ENCODE measurements at regions not wholly inside any gene's neighbourhood (a gene's known extent, or its start where the extent isn't known, plus 50 kb on each side); places are given as distances from the start of the nearest gene placed in this dataset.
"Not testable (repeated sequence)": the region's sequence is repeated elsewhere in the genome, so short reads cannot be mapped to it uniquely, and the experiment has no call there.

DNA sequence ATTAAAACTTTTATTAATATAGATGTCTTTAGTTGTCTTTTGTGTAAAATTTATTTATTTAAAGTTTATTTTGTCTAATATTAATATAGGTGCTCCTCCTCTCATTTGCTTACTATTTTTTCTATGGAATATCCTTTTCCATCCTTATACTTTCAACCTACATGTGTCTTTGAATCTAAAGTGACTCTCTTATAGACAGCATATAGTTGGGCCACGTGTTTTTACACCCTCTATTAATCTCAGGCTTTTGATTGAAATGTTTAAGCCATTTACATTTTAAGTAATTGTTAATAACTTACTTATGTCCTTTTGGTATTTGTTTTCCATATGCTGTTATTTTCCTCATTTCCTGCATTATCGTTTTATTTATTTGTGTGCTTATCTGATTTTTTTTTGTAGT is 74.4 kb upstream of the LRFN5 start:
- H3K9me3 Mint-ChIP-seq, result no peaks in the 10 kb centered on the region
- Histone ChIP-seq H3K27me3 (ENCODE audit: control insufficient read depth in 2 of 2, insufficient read depth in 2 of 2, low read length in 2 of 2) (no peaks in the 10 kb centered on the region), H3K79me2 (ENCODE audit: insufficient read depth, low read length) (no peaks in the 10 kb centered on the region), H3K4me2 (replicated peaks; ENCODE audit: extremely low read depth, low read length, poor library complexity, severe bottlenecking) (no peak overlapping the region), H3K27ac (ENCODE audit: low read depth in 1 of 2, low read length in 2 of 2) (no peak overlapping the region), H3K4me3 (replicated peaks in 1 of 3; ENCODE audit: low read depth in 2 of 3, low read length in 3 of 3) (no peak overlapping the region), H3K9ac (ENCODE audit: insufficient read depth, low read length, poor library complexity, severe bottlenecking) (no peak overlapping the region), H2AFZ (ENCODE audit: insufficient read depth, low read depth, low read length, poor library complexity, severe bottlenecking) (no peak overlapping the region), H3K36me3 (replicated peaks in 1 of 2; ENCODE audit: control insufficient read depth in 1 of 2, insufficient read depth in 2 of 2, low read length in 2 of 2) (no peaks in the 10 kb centered on the region), H3K4me1 (ENCODE audit: control insufficient read depth in 1 of 2, insufficient read depth in 2 of 2, low read length in 2 of 2) (no peaks in the 10 kb centered on the region), H4K20me1 (ENCODE audit: insufficient read depth, low read length) (no peaks in the 10 kb centered on the region), H3K9me3 (replicated peaks in 1 of 2; ENCODE audit: control insufficient read depth in 1 of 2, insufficient read depth in 1 of 2, low read length in 2 of 2) (no peaks in the 10 kb centered on the region)
- no peaks in the 10 kb centered on the region for H3K36me3 Mint-ChIP-seq
- TF ChIP-seq, protein P1, sequence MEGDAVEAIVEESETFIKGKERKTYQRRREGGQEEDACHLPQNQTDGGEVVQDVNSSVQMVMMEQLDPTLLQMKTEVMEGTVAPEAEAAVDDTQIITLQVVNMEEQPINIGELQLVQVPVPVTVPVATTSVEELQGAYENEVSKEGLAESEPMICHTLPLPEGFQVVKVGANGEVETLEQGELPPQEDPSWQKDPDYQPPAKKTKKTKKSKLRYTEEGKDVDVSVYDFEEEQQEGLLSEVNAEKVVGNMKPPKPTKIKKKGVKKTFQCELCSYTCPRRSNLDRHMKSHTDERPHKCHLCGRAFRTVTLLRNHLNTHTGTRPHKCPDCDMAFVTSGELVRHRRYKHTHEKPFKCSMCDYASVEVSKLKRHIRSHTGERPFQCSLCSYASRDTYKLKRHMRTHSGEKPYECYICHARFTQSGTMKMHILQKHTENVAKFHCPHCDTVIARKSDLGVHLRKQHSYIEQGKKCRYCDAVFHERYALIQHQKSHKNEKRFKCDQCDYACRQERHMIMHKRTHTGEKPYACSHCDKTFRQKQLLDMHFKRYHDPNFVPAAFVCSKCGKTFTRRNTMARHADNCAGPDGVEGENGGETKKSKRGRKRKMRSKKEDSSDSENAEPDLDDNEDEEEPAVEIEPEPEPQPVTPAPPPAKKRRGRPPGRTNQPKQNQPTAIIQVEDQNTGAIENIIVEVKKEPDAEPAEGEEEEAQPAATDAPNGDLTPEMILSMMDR (IDR thresholded peaks at IDR 0.05), result no peak
- intact Hi-C loops (cut with micrococcal nuclease), result no loop called here
- H3K27me3 Mint-ChIP-seq (ENCODE audit: low read depth in 3 of 3), result peaks cover 0 to 2% (median 0%) of the 10 kb centered on the region in 3 donors
- no CpG with 5 or more reads among the region's 2 CpGs for WGBS (ENCODE audit: insufficient coverage)
- DNase-seq, result no peak
- no peaks in the 10 kb centered on the region for H3K4me1 Mint-ChIP-seq
- no peak overlapping the region for H3K27ac Mint-ChIP-seq
- H3K4me3 Mint-ChIP-seq, result no peak overlapping the region

- no peaks in the 10 kb centered on the region for H3K36me3 Mint-ChIP-seq
- Histone ChIP-seq H3K27ac (ENCODE audit: low read depth in 1 of 2, low read length in 2 of 2) (no peak overlapping the region), H4K20me1 (ENCODE audit: insufficient read depth, low read length) (no peaks in the 10 kb centered on the region), H3K4me3 (replicated peaks in 1 of 3; ENCODE audit: low read depth in 2 of 3, low read length in 3 of 3) (no peak overlapping the region), H3K9ac (ENCODE audit: insufficient read depth, low read length, poor library complexity, severe bottlenecking) (no peak overlapping the region), H3K79me2 (ENCODE audit: insufficient read depth, low read length) (no peaks in the 10 kb centered on the region), H3K36me3 (replicated peaks in 1 of 2; ENCODE audit: control insufficient read depth in 1 of 2, insufficient read depth in 2 of 2, low read length in 2 of 2) (no peaks in the 10 kb centered on the region), H3K9me3 (replicated peaks in 1 of 2; ENCODE audit: control insufficient read depth in 1 of 2, insufficient read depth in 1 of 2, low read length in 2 of 2) (no peaks in the 10 kb centered on the region), H3K4me1 (ENCODE audit: control insufficient read depth in 1 of 2, insufficient read depth in 2 of 2, low read length in 2 of 2) (no peaks in the 10 kb centered on the region), H3K27me3 (ENCODE audit: control insufficient read depth in 2 of 2, insufficient read depth in 2 of 2, low read length in 2 of 2) (no peaks in the 10 kb centered on the region), H3K4me2 (replicated peaks; ENCODE audit: extremely low read depth, low read length, poor library complexity, severe bottlenecking) (no peak overlapping the region), H2AFZ (ENCODE audit: insufficient read depth, low read depth, low read length, poor library complexity, severe bottlenecking) (no peak overlapping the region)
- no CpG with 5 or more reads among the region's 1 CpG for WGBS (ENCODE audit: insufficient coverage)
- peaks cover 3 to 16% (median 11%) of the 10 kb centered on the region in 7 donors for H3K9me3 Mint-ChIP-seq
- intact Hi-C loops (cut with micrococcal nuclease), result no loop called here
- DNase-seq, result no peak
- no peak overlapping the region for H3K4me3 Mint-ChIP-seq
- no peaks in the 10 kb centered on the region for H3K27me3 Mint-ChIP-seq (ENCODE audit: low read depth in 3 of 3)
- H3K4me1 Mint-ChIP-seq, result no peaks in the 10 kb centered on the region
- TF ChIP-seq, protein P1 (IDR thresholded peaks at IDR 0.05), result no peak
- no peak overlapping the region for H3K27ac Mint-ChIP-seq
These were observed 84.8 kb upstream of the LRFN5 start for GRCh38 chr14:41521891-41522290.

DNA sequence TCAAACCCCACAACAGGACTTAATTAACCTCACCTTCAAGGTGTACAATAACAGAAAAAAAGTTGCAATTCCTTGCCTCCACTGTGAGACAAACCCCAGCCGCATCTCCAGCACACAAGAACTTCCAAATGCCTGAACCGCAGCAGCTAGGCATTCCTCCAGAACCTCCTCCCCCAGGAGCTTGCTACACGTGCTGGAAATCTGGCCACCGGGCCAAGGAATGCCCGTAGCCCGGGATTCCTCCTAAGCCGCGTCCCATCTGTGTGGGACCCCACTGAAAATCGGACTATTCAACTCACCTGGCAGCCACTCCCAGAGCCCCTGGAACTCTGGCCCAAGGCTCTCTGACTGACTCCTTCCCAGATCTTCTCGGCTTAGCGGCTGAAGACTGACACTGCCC is 88.6 kb upstream of the LRFN5 start:
- intact Hi-C loops (cut with micrococcal nuclease), result not testable (repeated sequence)

More for the DNA sequence above, 88.6 kb upstream of the LRFN5 start:
- DNase-seq; H3K4me2 ChIP-seq (replicated peaks; ENCODE audit: extremely low read depth, low read length, poor library complexity, severe bottlenecking); H2AFZ ChIP-seq (ENCODE audit: insufficient read depth, low read depth, low read length, poor library complexity, severe bottlenecking); H3K4me3 ChIP-seq (replicated peaks in 1 of 3; ENCODE audit: low read depth in 2 of 3, low read length in 3 of 3); H3K27me3 Mint-ChIP-seq (ENCODE audit: low read depth in 3 of 3); H3K4me1 Mint-ChIP-seq; H3K4me3 Mint-ChIP-seq; H3K27ac ChIP-seq (ENCODE audit: low read depth in 1 of 2, low read length in 2 of 2); H4K20me1 ChIP-seq (ENCODE audit: insufficient read depth, low read length); H3K4me1 ChIP-seq (ENCODE audit: control insufficient read depth in 1 of 2, insufficient read depth in 2 of 2, low read length in 2 of 2); H3K36me3 ChIP-seq (replicated peaks in 1 of 2; ENCODE audit: control insufficient read depth in 1 of 2, insufficient read depth in 2 of 2, low read length in 2 of 2); H3K79me2 ChIP-seq (ENCODE audit: insufficient read depth, low read length); H3K36me3 Mint-ChIP-seq; H3K27ac Mint-ChIP-seq; H3K9ac ChIP-seq (ENCODE audit: insufficient read depth, low read length, poor library complexity, severe bottlenecking); H3K9me3 ChIP-seq (replicated peaks in 1 of 2; ENCODE audit: control insufficient read depth in 1 of 2, insufficient read depth in 1 of 2, low read length in 2 of 2); H3K27me3 ChIP-seq (ENCODE audit: control insufficient read depth in 2 of 2, insufficient read depth in 2 of 2, low read length in 2 of 2): not testable (repeated sequence)
- 93% methylated on average over 3 of the region's 11 CpGs for WGBS (ENCODE audit: insufficient coverage)
- H3K9me3 Mint-ChIP-seq, result peaks cover 6 to 20% (median 13%) of the 10 kb centered on the region in 7 donors
